HG03469 (cell line): ENCODE measurements at regions not wholly inside any gene's neighbourhood (a gene's known extent, or its start where the extent isn't known, plus 50 kb on each side); places are given as distances from the start of the nearest gene placed in this dataset.
"Not testable (repeated sequence)": the region's sequence is repeated elsewhere in the genome, so short reads cannot be mapped to it uniquely, and the experiment has no call there.

Experiments
- ATAC-seq: cut with Tn5 transposase; IDR thresholded peaks from one replicate; pipeline ENCODE4 v1.9.1; 2021; ENCODE audit warnings: mild to moderate bottlenecking, moderate library complexity, moderate number of reproducible peaks; ENCODE audit not compliant: unreplicated experiment

- ATAC-seq, result no peak
These were observed 1915.7 kb upstream of the CELF4 start for GRCh38 chr18:39481281-39481680.

DNA sequence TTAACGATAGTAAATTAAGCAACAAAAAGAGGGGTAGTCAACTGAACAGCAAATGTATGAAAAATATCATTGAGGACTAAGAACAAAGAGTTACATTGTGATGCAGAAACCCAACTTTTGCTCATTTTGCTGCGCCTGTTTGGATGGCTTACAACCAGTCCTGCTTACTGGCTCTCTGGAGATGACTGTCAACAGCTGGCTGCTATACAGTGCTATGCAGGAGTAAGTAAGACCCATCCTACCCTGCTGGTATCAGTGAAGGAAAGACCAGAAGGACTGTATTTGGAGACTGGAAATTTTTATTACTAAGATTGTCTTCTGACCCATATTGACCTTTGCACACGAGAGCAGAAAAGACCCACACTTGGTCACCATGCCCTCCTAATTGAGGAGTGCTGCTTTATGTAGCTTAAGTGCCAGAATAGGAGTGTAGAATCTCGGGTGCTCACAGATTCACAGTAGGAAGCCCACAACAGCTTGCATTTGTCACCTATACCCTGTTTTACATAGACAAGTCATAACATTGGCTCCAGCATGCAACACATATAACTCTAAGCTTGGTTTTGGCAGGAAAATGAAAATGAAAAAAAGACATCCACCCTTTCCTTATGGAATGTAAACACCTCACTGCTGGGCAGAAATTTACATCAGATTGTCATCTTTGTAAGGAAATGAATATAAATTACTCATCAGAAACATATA, 1915.0 kb upstream of the CELF4 start:
- no peak for ATAC-seq

DNA sequence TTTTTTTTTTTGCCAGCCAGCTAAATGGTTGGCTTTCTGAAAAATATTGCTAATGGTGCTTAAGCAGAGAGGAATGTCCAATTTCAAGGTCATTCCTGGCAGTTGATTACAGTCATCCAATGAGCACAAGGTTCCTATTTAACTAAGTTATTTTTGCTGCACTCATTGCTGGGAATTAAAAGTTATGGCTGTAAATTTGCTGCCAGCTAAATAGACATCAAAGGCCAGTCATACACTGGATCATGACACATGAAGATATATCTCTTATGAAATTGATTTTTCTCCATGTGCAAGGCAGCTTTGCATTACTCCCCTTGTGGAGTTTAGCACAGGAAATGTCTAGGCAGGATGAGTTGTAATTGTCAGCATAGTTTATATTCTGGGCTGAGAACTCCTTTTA, 1898.4 kb upstream of the CELF4 start:
- ATAC-seq, result no peak

DNA sequence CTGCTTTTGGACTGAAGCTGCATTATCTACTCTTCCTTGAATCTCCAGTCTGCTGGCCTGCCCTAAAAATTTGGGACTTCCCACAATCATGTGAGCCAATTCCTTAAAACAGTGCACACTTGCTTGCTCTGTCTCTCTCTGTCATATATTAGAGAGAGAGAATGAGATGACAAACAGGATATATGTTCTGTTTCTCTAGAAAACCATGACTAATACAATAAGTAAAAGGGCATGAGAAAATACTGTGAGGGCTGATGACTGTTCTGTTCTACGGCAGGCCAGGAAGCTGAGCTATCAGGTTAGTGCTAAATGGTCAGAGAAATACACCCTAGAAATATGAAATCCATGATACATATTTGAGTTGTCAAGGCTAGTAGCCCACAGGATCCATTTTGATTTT, 1896.8 kb upstream of the CELF4 start:
- ATAC-seq, result no peak

DNA sequence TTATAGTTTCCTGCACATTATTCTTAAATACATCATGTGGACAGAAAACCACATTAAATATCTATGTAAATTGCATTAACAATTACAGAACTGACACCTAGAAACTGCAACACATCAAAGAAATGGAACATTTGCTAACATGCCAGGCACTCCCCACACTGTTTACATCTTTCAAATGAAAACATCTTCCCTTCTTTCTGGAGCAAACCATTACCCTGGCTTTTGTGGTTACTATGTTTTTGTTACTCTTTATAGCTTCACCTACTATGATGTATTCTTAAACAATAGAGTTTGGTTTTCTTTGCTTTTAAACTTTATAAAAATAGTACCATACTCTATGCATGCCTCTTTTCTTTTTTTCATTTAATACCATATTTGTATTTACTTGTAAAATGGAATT, 1894.5 kb upstream of the CELF4 start:
- no peak for ATAC-seq

DNA sequence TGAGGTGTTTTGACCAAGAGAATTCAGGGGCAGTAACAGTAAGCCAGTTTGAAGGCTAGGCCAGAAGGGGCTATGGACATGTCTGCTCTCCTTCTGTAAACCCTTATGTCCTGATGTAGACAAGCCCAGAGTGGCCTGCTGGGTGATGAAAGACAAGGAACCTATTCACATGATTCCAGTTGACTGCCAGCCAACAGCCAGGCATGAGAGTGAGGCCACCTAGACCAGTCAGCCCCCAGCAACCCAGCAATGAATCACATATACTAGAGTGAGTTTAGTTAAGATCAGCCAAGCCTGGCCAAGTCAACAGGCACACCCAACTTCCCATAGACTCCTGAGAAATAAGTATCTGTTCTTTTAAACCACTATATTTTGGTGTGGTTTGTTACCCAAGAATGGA, 1889.7 kb upstream of the CELF4 start:
- no peak for ATAC-seq

DNA sequence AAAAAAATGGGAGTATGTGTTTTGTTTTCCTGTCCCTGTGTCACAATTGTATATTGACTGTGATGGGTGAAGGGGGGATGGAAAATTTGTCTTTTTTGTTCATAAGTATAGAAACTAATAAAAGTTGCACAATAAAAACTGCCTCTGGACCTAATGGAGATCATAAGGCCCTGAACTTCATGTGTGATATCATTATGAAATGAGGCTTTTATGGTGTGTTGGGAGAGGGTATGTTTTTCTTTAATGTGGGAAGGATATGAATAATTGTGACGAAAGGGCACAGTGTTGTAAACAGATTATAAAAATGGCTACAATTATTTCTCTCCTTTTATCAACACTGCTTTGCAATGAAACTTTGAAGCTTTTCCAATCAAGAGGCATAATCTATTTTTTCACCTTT, 1889.3 kb upstream of the CELF4 start:
- ATAC-seq, result no peak

GRCh38 chr18:39453882-39454281, 1888.3 kb upstream of the CELF4 start:
- no peak for ATAC-seq

DNA sequence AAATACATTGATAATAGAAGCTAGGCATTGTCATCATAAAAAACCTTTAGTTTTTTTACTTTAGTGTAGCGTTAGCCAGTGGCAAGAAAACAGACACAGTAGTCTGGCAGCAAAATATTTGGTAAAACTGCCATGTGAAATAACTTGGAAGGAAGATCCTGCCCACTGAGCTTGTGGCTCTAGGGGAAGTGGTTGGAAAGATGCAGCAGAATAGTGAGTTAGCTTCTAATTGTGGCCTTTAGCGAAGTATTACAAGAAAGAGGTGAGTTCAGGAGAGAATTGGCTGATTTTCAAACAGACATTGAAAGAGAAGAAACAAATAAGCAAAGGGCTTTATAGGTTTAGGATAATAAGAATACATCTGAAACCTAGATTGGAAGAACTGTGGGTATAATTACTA, 1887.8 kb upstream of the CELF4 start:
- no peak for ATAC-seq

- ATAC-seq, result no peak
These were observed 1885.4 kb upstream of the CELF4 start for GRCh38 chr18:39450958-39451357.

DNA sequence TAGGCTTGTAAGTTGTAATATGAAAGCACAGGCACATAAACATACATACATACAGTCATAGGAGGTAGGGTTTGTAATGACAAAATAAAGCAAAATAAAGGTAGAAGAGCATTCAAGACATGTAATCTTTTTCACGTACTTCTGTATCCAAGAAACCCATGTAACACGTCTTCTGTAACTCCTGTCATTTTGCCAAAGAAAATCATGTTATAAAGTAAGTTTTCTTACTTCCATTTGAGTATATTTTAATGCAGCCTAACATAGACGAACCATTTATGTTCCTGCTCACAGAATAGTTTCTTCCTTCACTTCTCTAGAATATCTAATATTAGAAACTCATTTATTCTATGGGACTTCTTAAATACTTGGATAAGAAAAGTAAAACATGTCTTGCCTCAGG, 1884.0 kb upstream of the CELF4 start:
- ATAC-seq, result no peak

- ATAC-seq, result no peak
These were observed 1883.3 kb upstream of the CELF4 start for GRCh38 chr18:39448942-39449341.

DNA sequence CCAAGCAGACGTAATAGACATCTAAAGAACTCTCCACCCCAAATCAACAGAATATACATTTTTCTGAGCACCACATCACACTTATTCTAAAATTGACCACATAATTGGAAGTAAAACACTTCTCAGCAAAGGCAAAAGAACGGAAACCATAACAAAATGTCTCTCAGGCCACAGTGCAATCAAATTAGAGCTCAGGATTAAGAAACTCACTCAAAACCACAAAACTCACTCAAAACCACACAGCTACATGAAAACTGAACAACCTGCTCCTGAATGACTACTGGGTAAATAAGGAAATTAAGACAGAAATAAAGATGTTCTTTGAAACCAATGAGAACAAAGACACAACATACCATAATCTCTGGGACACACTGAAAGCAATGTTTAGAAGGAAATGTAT, 1879.4 kb upstream of the CELF4 start:
- not testable (repeated sequence) for ATAC-seq

GRCh38 chr18:39441648-39442047, 1876.0 kb upstream of the CELF4 start:
- no peak for ATAC-seq

GRCh38 chr18:39435996-39436395, 1870.4 kb upstream of the CELF4 start:
- no peak for ATAC-seq

DNA sequence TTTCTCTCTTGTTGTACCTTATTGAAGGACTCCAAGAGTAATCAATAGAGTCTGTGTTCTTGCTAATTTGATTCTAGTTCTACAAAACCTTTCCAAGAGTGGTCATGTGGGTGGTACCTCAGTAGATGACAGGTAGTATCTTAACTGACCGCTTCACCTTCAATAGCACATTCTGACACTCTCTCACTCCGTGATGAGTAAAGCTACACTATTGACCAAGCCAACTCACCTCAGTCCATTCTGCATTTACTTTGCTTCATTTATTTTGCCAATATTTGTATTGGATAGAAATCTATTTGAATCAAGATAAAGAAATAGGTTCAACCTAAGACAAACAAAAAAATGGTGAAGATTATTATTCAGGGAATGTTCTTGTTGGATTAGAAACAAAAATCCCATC, 1869.6 kb upstream of the CELF4 start:
- ATAC-seq, result no peak

GRCh38 chr18:39434223-39434920, 1868.8 kb upstream of the CELF4 start:
- no peak for ATAC-seq

GRCh38 chr18:39425172-39425850, 1859.7 kb upstream of the CELF4 start:
- ATAC-seq, result no peak

DNA sequence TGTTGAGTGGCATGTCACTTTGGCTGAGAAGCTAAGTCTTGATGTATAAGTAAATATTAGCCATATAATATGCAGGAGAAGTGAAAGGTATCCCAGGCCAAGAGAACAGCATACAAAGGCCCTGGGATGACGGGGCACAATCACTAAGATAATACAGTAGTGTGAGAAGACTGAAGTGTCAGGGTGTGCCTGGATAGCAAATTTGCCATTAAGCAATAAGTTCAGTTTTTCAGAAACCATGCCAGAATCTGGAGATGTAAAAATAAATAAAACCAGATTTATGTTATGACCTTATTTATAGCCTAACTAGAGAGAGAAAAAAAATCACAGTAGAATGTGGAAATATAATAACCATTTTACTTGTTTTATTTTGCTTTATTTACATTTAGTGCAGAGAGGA, 1858.7 kb upstream of the CELF4 start:
- no peak for ATAC-seq

DNA sequence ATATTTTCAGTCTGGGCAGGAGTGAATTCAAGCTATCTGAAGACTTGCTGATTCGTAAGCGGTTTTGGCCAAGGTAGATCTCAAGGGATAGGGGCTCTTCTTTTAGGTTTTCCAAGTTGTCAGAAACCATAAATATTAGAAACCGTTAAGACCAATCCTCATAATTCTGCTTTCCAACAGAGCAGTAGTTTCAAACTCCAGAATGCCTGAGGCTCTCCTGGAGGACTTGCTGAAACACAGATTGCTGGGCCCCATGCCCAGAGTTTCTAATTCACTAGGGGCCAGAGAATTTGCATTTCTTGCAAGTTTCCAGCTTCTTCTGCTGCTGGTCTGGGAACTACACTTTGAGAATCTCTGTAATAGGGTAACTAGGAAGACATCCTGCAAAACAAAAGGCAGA, 1855.7 kb upstream of the CELF4 start:
- ATAC-seq, result no peak

DNA sequence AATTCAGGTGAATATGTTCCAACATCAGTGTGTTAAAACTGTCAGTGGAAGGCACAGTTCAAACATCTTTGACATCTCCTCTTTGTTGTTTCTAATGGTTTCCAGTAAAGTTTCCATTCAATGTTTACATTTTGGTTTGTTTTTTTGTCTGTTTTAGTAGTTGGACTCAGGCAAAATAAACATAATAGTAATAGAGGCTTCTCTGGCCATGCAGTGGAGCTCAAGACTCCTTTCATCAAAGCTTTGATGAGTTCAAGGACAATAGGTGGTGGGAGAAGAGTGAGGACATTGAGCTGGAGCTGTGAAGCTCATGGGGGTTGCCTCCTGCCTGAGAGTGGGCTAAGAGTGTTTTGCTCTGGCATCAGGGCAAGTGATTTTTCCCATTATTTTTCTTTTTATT, 1853.7 kb upstream of the CELF4 start:
- no peak for ATAC-seq

DNA sequence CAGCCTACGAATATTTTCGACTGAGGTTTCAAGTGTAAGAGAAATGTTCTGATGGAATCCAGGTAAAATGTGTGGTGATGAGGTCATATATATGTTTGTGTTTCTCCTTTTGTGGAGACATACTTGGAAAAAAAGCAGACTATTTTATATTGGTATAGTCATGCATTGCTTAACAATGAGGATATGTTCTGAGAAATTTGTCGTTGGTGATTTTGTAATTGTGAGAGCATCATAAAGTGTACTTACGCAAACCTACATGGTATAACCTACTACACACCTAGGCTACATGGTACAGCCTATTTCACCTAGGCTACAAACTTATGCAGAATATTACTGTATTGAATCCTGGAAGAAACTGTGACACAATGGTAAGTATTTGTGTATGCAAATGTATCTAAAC, 1849.9 kb upstream of the CELF4 start:
- ATAC-seq, result no peak
